Nephron (organoid): ENCODE measurements at regions not wholly inside any gene's neighbourhood (a gene's known extent, or its start where the extent isn't known, plus 50 kb on each side); places are given as distances from the start of the nearest gene placed in this dataset.
A peak's percentile ranks its signal among the peaks of the same experiment; 100 is the strongest.

Experiments used
- H3K27ac Mint-ChIP-seq, 3 experiments: 2 replicates each; pipeline ENCODE4 v1.8.0; 2020; ENCODE audit warnings: mixed read lengths in 3 of 3, mild to moderate bottlenecking in 2 of 3, moderate library complexity in 1 of 3
- H3K27me3 Mint-ChIP-seq: 2 replicates; pipeline ENCODE4 v1.8.0; 2021; ENCODE audit warnings: low read depth, mild to moderate bottlenecking, moderate library complexity, mixed read lengths
- H3K36me3 Mint-ChIP-seq: 2 replicates; pipeline ENCODE4 v1.8.0; 2020; ENCODE audit warnings: low read depth, mixed read lengths
- H3K4me1 Mint-ChIP-seq: 2 replicates; pipeline ENCODE4 v1.8.0; 2020; ENCODE audit warnings: mixed read lengths
- H3K4me3 Mint-ChIP-seq, 3 experiments: 2 replicates each; pipeline ENCODE4 v1.8.0; 2020; ENCODE audit warnings: mild to moderate bottlenecking in 3 of 3, mixed read lengths in 3 of 3, moderate library complexity in 2 of 3
- H3K9me3 Mint-ChIP-seq: 2 replicates; pipeline ENCODE4 v1.8.0; 2020; ENCODE audit warnings: mixed read lengths
- CTCF ChIP-seq, 3 experiments: fragments of 200-600 bp; sonication (generic); IDR thresholded peaks; one replicate each; pipeline ENCODE4 v1.5.0; 2021; ENCODE audit warnings: antibody characterized with exemption in 3 of 3; ENCODE audit not compliant: unreplicated experiment in 3 of 3

- no peaks in the 10 kb centered on the region for H3K9me3 Mint-ChIP-seq
- peaks cover 5% of the 10 kb centered on the region for H3K4me1 Mint-ChIP-seq
- no peaks in the 10 kb centered on the region for H3K36me3 Mint-ChIP-seq
- no peaks in the 10 kb centered on the region for H3K27me3 Mint-ChIP-seq
- no peak overlapping the region for H3K4me3 Mint-ChIP-seq
- H3K27ac Mint-ChIP-seq = no peak overlapping the region
- no peak for TF ChIP-seq CTCF (IDR thresholded peaks at IDR 0.05; ENCODE audit: unreplicated experiment in 3 of 3)
Observed at GRCh38 chr4:42711496-42711895, 54.6 kb upstream of the ATP8A1 start.

- no peak for TF ChIP-seq CTCF (IDR thresholded peaks at IDR 0.05; ENCODE audit: unreplicated experiment in 3 of 3)
Observed at GRCh38 chr4:42710761-42711160, 53.9 kb upstream of the ATP8A1 start.

GRCh38 chr4:42710329-42710728 is 53.4 kb upstream of the ATP8A1 start:
- Mint-ChIP-seq H3K4me3 (no peak overlapping the region), H3K27ac (peak overlapping the region in 2 of 3 experiments; percentile 5 to 20), H3K4me1 (peaks cover 5% of the 10 kb centered on the region), H3K36me3 (no peaks in the 10 kb centered on the region), H3K9me3 (no peaks in the 10 kb centered on the region), H3K27me3 (no peaks in the 10 kb centered on the region)
- TF ChIP-seq CTCF (IDR thresholded peaks at IDR 0.05; ENCODE audit: unreplicated experiment in 3 of 3) = no peak

More at GRCh38 chr4:42710761-42711160, 53.9 kb upstream of the ATP8A1 start:
- peaks cover 5% of the 10 kb centered on the region for H3K4me1 Mint-ChIP-seq
- no peaks in the 10 kb centered on the region for H3K27me3 Mint-ChIP-seq
- no peaks in the 10 kb centered on the region for H3K36me3 Mint-ChIP-seq
- H3K9me3 Mint-ChIP-seq = no peaks in the 10 kb centered on the region
- no peak overlapping the region for H3K4me3 Mint-ChIP-seq
- peak overlapping the region in 1 of 3 experiments; percentile 20 for H3K27ac Mint-ChIP-seq

- Mint-ChIP-seq H3K9me3 (no peaks in the 10 kb centered on the region), H3K27me3 (no peaks in the 10 kb centered on the region), H3K4me3 (no peak overlapping the region), H3K36me3 (no peaks in the 10 kb centered on the region), H3K27ac (no peak overlapping the region), H3K4me1 (peaks cover 5% of the 10 kb centered on the region)
- no peak for TF ChIP-seq CTCF (IDR thresholded peaks at IDR 0.05; ENCODE audit: unreplicated experiment in 3 of 3)
Observed at GRCh38 chr4:42709392-42710065, 52.6 kb upstream of the ATP8A1 start.

- Mint-ChIP-seq H3K36me3 (no peaks in the 10 kb centered on the region), H3K4me1 (peaks cover 5% of the 10 kb centered on the region), H3K9me3 (no peaks in the 10 kb centered on the region), H3K27ac (no peak overlapping the region), H3K27me3 (no peaks in the 10 kb centered on the region), H3K4me3 (no peak overlapping the region)
- no peak for TF ChIP-seq CTCF (IDR thresholded peaks at IDR 0.05; ENCODE audit: unreplicated experiment in 3 of 3)
Observed at GRCh38 chr4:42708625-42709024, 51.7 kb upstream of the ATP8A1 start.
